SK-N-MC (cell line): ENCODE measurements at regions not wholly inside any gene's neighbourhood (a gene's known extent, or its start where the extent isn't known, plus 50 kb on each side); places are given as distances from the start of the nearest gene placed in this dataset.

Experiments used
- DNase-seq: peaks from one replicate; pipeline ENCODE4 v3.0.0-alpha.2; 2011; ENCODE audit warnings: low read depth, low spot score
- H3K27ac ChIP-seq: fragments of 200-600 bp; sonication (generic); 2 replicates; pipeline ENCODE4 v1.5.1; 2016; ENCODE audit warnings: mixed run types
- H3K36me3 ChIP-seq: fragments of 200-600 bp; sonication (generic); 2 replicates; pipeline ENCODE4 v1.6.1; 2017; ENCODE audit warnings: antibody characterized with exemption, low read length, mixed read lengths; ENCODE audit not compliant: insufficient read depth
- H3K4me3 ChIP-seq: fragments of 200-600 bp; sonication (generic); 2 replicates; pipeline ENCODE4 v1.5.1; 2016
- H3K9ac ChIP-seq: fragments of 200-600 bp; sonication (generic); 2 replicates; pipeline ENCODE4 v1.8.0; 2017; ENCODE audit warnings: mixed run types, mixed read lengths; ENCODE audit not compliant: insufficient read length
- H3K9me3 ChIP-seq: fragments of 200-600 bp; sonication (generic); 2 replicates; pipeline ENCODE4 v1.6.1; 2017; ENCODE audit warnings: low read depth, mild to moderate bottlenecking, antibody characterized with exemption, low read length, moderate library complexity, mixed read lengths
- EZH2 ChIP-seq: fragments of 200-600 bp; sonication (generic); IDR thresholded peaks from one replicate; pipeline ENCODE4 v1.6.1; 2017; ENCODE audit warnings: antibody characterized with exemption
- FOXP2 ChIP-seq: optimal IDR thresholded peaks from 2 replicates; pipeline ENCODE3; 2011; ENCODE audit warnings: mild to moderate bottlenecking, moderate library complexity; ENCODE audit not compliant: insufficient read depth; ENCODE audit errors: extremely low read length, control extremely low read depth
- POLR2AphosphoS5 ChIP-seq: IDR thresholded peaks from 2 replicates; pipeline ENCODE4 v1.6.1; 2012; ENCODE audit warnings: mild to moderate bottlenecking, low read depth, low read length, borderline replicate concordance

DNA sequence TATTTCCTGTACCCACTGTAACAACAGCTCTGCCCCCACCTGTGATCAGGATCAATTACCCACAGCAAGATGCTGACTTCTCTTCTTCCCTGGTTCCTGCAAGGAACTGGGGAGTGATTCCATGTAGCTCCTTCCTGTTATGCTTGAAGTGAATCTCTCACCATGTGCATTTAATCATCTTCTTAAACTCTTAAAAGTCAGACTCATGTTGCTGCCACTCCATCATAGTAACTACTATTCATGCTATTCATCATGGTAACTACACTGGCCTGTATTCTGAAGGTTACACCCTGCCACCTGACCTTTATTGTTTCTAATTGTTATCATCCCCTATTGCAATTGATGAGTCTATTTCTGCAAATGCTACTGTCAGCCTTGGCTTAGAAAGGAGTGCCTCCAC is 89.5 kb downstream of the SUCNR1 start:
- TF ChIP-seq FOXP2 (no peak), POLR2AphosphoS5 (no peak), EZH2 (no peak)

DNA sequence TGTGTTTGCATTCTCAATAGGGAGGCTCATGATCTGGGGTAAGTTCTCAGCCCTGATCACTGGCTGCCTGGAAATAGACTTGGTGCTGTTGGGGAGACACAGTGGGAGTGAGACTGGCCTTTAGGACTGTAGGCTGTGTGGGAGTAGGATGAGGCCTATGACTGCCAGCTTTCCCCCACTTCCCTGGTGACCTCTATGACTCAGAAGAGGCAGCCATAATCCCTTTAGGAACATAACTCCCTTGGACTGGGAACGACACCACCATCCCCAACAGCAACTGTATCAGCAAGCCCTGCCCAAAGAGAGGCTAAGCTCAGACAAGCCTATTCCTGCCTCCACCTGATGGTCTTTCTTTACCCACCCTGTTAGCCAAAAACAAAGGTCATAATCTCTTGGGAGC is 91.3 kb downstream of the SUCNR1 start:
- Histone ChIP-seq H3K27ac (no peak overlapping the region), H3K9me3 (no peaks in the 10 kb centered on the region), H3K36me3 (no peaks in the 10 kb centered on the region), H3K4me3 (no peak overlapping the region), H3K9ac (no peak overlapping the region)
- no peak for TF ChIP-seq FOXP2
- TF ChIP-seq POLR2AphosphoS5 = no peak
- no peak for TF ChIP-seq EZH2
- no peak for DNase-seq

More for the DNA sequence above, 89.5 kb downstream of the SUCNR1 start:
- Histone ChIP-seq H3K4me3 (peak overlapping the region; percentile 53), H3K9ac (no peak overlapping the region), H3K36me3 (no peaks in the 10 kb centered on the region), H3K27ac (peak overlapping the region; percentile 84), H3K9me3 (no peaks in the 10 kb centered on the region)
- no peak for DNase-seq

DNA sequence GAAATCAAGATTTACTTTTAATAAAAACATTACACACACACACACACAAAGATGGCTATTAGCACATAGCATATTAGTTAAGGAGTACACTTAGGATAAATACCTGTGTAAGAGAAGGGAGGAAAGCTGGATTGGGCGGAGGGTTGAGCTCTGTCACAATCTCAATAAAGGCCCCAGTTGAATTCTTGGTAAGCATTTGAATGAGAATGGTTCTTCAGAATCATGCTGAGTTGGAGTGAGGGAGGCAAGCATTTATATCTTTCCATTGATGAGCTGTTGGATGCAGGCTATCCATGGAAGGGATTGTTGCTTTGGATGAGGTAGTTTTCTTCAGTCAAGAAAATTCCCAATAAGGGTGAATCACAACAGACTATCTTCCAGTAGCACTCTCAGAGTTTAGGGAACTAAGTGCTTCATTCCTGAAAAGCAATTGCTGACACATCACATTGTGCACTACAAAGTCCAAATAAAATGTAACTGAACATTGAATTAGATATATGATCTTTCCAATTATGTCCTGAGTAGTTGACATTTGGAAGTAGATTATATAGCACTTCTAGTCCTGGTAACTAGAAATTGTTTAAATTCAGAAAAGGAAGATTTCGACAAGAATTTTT is 95.7 kb downstream of the SUCNR1 start:
- Histone ChIP-seq H3K9me3 (no peaks in the 10 kb centered on the region), H3K4me3 (no peak overlapping the region), H3K36me3 (no peaks in the 10 kb centered on the region), H3K27ac (peak overlapping the region; percentile 0; the same call in 1 of the 2 replicates), H3K9ac (no peak overlapping the region)
- TF ChIP-seq POLR2AphosphoS5 (peak; percentile 44; the same call in 1 of the 2 replicates), EZH2 (no peak)
- peak; percentile 83 for DNase-seq

DNA sequence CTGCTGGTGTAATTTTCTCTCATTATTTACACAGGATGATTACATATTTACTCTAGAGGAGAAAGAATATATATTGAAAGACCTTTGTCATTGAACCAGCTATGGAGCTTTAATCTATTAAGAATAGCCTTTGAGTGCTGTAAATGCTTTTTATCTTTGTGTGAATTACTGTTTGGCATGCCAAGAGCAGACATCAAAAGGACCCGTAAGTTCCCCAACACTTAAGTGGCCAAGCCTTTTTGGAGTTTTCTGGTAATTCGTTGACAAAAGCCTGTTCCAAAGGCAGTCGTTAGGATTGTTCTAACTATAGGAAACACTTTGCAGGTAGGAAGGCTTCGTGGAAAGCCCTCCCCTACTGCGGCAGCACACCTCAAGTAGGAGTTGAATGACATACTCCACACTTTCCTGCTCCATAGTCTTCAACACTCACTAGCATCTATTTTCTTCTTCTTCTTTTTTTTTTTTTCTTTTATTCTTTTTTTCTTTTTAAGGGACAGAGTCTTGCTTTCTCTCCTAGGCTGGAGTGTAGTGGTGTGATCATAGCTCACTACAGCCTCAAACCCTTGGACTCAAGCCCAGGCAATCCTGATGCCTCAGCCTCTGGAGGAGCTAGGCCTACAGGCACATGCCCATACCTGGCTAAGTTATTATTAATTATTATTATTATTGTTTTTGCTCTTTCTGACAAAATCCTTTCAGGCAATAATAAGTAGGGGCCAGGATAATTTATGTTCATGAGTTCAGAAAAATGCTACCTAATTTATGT is 98.6 kb downstream of the SUCNR1 start:
- DNase-seq = no peak
- no peaks in the 10 kb centered on the region for H3K36me3 ChIP-seq
- H3K4me3 ChIP-seq = no peak overlapping the region
- no peak for TF ChIP-seq POLR2AphosphoS5
- TF ChIP-seq EZH2 = no peak
- TF ChIP-seq FOXP2 = no peak
- H3K27ac ChIP-seq = no peak overlapping the region
- H3K9ac ChIP-seq = no peak overlapping the region
- no peaks in the 10 kb centered on the region for H3K9me3 ChIP-seq

DNA sequence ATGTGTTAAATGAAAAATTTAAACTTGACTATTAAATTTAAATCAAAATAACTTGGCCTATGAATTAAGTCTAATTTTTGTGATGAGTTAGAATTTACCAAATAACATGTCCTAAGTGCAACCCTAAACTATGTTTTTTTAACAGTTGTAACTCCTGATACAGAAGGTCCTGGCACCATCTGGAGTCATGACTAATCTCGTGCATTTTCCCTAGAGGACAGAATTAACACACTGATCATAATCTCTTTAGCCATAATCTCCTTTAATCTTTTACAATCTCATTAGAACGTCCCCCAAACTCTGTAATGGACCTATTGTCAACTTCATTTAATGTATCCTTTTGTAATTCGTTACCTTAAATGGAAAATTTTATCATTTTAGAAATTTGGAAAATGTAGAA is 100.6 kb downstream of the SUCNR1 start:
- Histone ChIP-seq H3K9ac (no peak overlapping the region), H3K4me3 (no peak overlapping the region), H3K9me3 (no peaks in the 10 kb centered on the region), H3K27ac (no peak overlapping the region), H3K36me3 (no peaks in the 10 kb centered on the region)
- no peak for DNase-seq
- TF ChIP-seq FOXP2 (no peak), EZH2 (no peak), POLR2AphosphoS5 (no peak)

DNA sequence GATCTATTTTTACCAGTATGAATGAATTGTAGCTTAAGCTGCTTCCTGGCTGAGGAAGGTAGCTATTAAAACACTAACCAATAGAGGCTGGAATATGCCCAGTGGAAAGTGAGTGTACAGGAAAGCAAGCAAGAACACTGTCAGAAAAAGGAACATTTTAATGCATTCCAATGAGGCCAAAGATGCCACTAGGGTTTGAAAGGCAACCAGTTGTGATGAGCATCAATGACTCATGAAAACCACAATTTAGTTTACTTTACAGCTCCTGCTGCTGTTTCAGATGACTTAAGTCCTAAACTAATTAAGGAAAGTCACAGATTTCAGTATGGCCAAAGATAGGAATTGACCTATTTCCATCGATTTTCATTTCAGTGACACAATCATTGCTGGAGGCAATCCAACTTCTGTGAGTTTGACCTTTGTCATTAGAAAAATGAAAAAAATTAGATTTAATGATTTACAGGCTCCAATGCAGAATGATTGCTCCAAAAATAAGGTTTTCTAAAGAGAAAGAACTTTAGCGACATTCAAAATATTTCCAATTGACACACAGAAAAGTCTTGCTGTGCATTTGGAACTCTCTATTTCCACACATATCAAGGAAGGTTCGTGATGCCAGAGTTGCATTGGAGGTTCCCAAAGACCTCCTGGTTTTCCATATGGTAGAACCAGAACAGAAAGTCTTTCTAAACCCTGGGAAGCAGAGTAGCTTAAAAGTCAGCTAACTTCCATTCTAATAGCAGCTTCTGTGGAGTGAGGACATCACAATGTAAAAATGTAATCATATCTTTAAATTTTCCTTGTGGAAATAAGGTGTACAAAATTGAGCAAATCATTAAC is 103.0 kb downstream of the SUCNR1 start:
- Histone ChIP-seq H3K36me3 (no peaks in the 10 kb centered on the region), H3K9me3 (no peaks in the 10 kb centered on the region), H3K27ac (no peak overlapping the region), H3K4me3 (no peak overlapping the region), H3K9ac (no peak overlapping the region)
- TF ChIP-seq EZH2 (no peak), POLR2AphosphoS5 (no peak), FOXP2 (no peak)
- no peak for DNase-seq

DNA sequence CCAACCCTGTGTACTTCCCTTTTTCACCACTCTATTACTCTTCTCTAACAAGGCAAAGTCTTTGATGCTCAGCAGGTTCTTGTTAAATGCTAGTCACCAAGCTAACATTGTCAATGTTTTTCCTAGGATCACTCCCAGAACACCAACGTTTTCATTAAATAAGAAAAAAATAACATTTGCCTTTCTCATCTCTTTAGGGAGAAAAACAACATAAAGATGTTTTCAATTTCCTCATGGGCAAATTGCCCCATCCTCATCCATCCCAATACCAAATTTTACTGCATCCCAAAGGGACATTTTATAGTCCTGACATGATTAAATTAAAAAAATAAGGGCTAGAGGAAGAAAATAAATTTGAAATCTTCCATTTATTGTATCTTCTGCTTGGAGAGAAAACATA is 106.5 kb downstream of the SUCNR1 start:
- TF ChIP-seq POLR2AphosphoS5 (peak; percentile 45; the same call in 1 of the 2 replicates), FOXP2 (no peak), EZH2 (no peak)
- H3K27ac ChIP-seq = peak overlapping the region; percentile 35; the same call in 1 of the 2 replicates
- DNase-seq = peak; percentile 61
- no peak overlapping the region for H3K4me3 ChIP-seq
- H3K9me3 ChIP-seq = no peaks in the 10 kb centered on the region
- no peaks in the 10 kb centered on the region for H3K36me3 ChIP-seq
- H3K9ac ChIP-seq = no peak overlapping the region

DNA sequence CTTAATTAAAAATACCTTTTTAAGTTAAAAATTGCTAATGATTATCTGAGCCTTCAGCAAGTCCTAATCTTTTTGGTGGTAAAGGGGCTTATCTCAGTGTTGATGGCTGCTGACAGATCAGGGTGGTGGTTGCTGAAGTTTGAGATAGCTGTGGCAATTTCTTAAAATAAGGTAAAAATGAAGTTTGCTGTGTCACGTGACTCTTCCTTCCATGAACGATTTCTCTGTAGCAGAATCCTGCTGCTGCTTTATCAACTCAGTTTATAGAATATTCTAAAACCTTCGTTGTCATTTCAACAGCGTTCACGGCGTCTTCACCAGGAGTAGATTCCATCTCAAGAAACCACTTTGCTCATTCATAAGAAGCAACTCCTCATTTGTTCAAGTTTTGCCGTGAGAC is 110.1 kb downstream of the SUCNR1 start:
- TF ChIP-seq POLR2AphosphoS5 (no peak), FOXP2 (no peak), EZH2 (no peak)
- Histone ChIP-seq H3K27ac (no peak overlapping the region), H3K9ac (no peak overlapping the region), H3K9me3 (no peaks in the 10 kb centered on the region), H3K4me3 (no peak overlapping the region), H3K36me3 (no peaks in the 10 kb centered on the region)
- DNase-seq = no peak
